ENCODE measurements at regions not wholly inside any gene's neighbourhood (a gene's known extent, or its start where the extent isn't known, plus 50 kb on each side); places are given as distances from the start of the nearest gene placed in this dataset.
"Not testable (repeated sequence)": the region's sequence is repeated elsewhere in the genome, so short reads cannot be mapped to it uniquely, and the experiment has no call there.

DNA sequence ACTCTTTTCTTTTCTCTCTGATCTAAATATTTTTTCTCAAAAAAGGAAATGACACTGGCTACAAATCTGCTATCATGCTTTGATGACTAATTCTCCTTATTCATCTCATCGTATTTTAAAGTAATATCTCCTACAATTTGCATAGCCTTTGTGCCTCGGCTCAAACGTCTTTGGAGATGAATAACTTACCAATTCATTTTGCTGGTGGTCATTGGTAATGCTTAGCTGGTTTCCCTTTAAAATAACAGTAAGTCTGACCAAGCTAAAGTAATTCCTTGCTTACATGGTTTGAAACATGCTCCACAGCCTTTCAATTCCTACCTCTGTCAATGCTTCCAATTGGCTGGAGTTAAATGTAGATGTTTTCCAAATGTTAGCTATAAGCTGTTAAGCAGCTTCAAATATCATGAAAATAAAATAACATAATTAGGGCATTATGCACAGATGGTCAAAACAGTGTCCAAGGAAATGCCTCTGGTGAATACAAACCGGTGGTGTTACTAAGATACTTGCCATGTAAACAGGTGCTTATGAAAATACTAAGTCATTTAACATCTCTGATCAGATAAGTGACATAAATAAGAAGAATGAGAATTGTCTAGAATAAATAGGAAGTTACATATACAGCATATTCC, 435.0 kb downstream of the POM121L12 start:
- WGBS (ENCODE audit: insufficient coverage), result no CpG with 5 or more reads among the region's 4 CpGs
- Histone ChIP-seq H3K27ac (ENCODE audit: low read length) (no peak overlapping the region), H3K4me1 (ENCODE audit: control insufficient read depth in 1 of 2, extremely low read depth in 1 of 2, insufficient read depth in 2 of 2, low read length in 2 of 2) (no peaks in the 10 kb centered on the region), H3K27me3 (replicated peaks in 1 of 2; ENCODE audit: control insufficient read depth in 2 of 2, extremely low read depth in 1 of 2, insufficient read depth in 2 of 2, low read length in 1 of 2) (no peaks in the 10 kb centered on the region), H3K9me3 (no peaks in the 10 kb centered on the region), H3K4me3 (ENCODE audit: control insufficient read depth in 1 of 2, extremely low read depth in 1 of 2, low read length in 1 of 2) (no peak overlapping the region), H3K36me3 (ENCODE audit: control insufficient read depth in 2 of 2, extremely low read depth in 1 of 2, insufficient read depth in 1 of 2, low read length in 1 of 2) (no peaks in the 10 kb centered on the region)
- ChIA-PET POLR2A (no interaction called here), CTCF (no interaction called here)
- Mint-ChIP-seq H3K9me3 (peaks cover 16 to 30% (median 27%) of the 10 kb centered on the region in 3 donors), H3K4me3 (no peak overlapping the region), H3K27me3 (no peaks in the 10 kb centered on the region), H3K27ac (no peak overlapping the region), H3K4me1 (no peaks in the 10 kb centered on the region), H3K36me3 (no peaks in the 10 kb centered on the region)
- ATAC-seq (replicated peaks in 1 of 4) (no peak), DNase-seq (no peak)

DNA sequence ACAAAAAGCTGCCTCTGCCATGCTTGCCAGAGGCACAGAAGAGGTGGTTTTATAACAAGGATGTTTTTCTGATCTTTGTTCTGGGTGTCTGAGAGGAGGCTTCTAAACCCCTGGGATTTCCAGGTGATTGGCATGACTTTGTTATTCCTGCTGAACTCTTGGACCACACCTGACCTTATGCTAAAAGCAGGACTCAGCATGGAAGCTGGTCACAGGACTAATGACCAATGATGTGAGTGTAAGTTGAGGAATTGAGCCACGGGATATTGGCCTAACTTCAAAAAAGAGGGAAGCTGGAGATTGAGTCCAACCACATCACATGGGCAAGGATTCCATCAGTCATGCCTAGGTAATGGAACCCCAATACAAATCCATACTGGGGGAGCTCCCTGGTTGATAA, 437.9 kb downstream of the POM121L12 start:
- Mint-ChIP-seq H3K4me1 (no peaks in the 10 kb centered on the region), H3K27me3 (no peaks in the 10 kb centered on the region), H3K36me3 (no peaks in the 10 kb centered on the region), H3K4me3 (no peak overlapping the region), H3K9me3 (peaks cover 16 to 33% (median 31%) of the 10 kb centered on the region in 3 donors), H3K27ac (no peak overlapping the region)
- H3K27ac ChIP-seq (ENCODE audit: low read length), result no peak overlapping the region
- ATAC-seq (replicated peaks in 1 of 4) (no peak), DNase-seq (no peak)
- WGBS (ENCODE audit: insufficient coverage), result no CpG with 5 or more reads among the region's 1 CpG
- H3K9me3 ChIP-seq, result peaks cover 2% of the 10 kb centered on the region
- CTCF ChIA-PET, result no interaction called here
- no peaks in the 10 kb centered on the region for H3K27me3 ChIP-seq (replicated peaks in 1 of 2; ENCODE audit: control insufficient read depth in 2 of 2, extremely low read depth in 1 of 2, insufficient read depth in 2 of 2, low read length in 1 of 2)
- POLR2A ChIA-PET, result no interaction called here
- H3K36me3 ChIP-seq (ENCODE audit: control insufficient read depth in 2 of 2, extremely low read depth in 1 of 2, insufficient read depth in 1 of 2, low read length in 1 of 2), result no peaks in the 10 kb centered on the region
- no peak overlapping the region for H3K4me3 ChIP-seq (ENCODE audit: control insufficient read depth in 1 of 2, extremely low read depth in 1 of 2, low read length in 1 of 2)
- H3K4me1 ChIP-seq (ENCODE audit: control insufficient read depth in 1 of 2, extremely low read depth in 1 of 2, insufficient read depth in 2 of 2, low read length in 2 of 2), result no peaks in the 10 kb centered on the region

DNA sequence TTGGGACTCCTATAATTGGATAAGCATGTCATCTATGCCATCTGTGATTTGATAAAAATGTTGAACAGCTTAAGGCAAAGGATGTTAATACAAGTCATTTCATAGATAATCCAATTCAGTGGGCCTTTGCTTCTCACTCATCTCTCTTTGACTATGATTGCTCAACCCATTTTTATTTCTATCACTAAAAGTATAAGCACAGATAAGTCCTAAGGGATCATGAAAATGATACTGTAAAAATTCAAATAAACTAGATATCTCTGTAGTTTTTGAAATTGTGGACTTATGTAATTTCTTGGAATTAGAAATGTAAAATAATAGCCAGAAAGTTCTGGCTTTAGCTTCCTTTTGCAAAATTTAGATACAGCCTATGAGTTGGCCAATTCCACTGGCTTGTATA, 440.3 kb downstream of the POM121L12 start:
- Mint-ChIP-seq H3K4me1 (no peaks in the 10 kb centered on the region), H3K4me3 (no peak overlapping the region), H3K27ac (no peak overlapping the region), H3K9me3 (peaks cover 13 to 36% (median 30%) of the 10 kb centered on the region in 3 donors), H3K36me3 (no peaks in the 10 kb centered on the region), H3K27me3 (no peaks in the 10 kb centered on the region)
- no peak overlapping the region for H3K4me3 ChIP-seq (ENCODE audit: control insufficient read depth in 1 of 2, extremely low read depth in 1 of 2, low read length in 1 of 2)
- H3K4me1 ChIP-seq (ENCODE audit: control insufficient read depth in 1 of 2, extremely low read depth in 1 of 2, insufficient read depth in 2 of 2, low read length in 2 of 2), result no peaks in the 10 kb centered on the region
- no peak for DNase-seq
- H3K27me3 ChIP-seq (replicated peaks in 1 of 2; ENCODE audit: control insufficient read depth in 2 of 2, extremely low read depth in 1 of 2, insufficient read depth in 2 of 2, low read length in 1 of 2), result no peaks in the 10 kb centered on the region
- ChIA-PET CTCF (interaction anchor here in 1 of 2 donors (0.6 kb wide), 1 partner anchor 164 kb away, joined by 4 read pairs; no protein-coding TSS in a partner anchor), POLR2A (no interaction called here)
- peaks cover 2% of the 10 kb centered on the region for H3K9me3 ChIP-seq
- no peak overlapping the region for H3K27ac ChIP-seq (ENCODE audit: low read length)
- no peaks in the 10 kb centered on the region for H3K36me3 ChIP-seq (ENCODE audit: control insufficient read depth in 2 of 2, extremely low read depth in 1 of 2, insufficient read depth in 1 of 2, low read length in 1 of 2)
- no peak for ATAC-seq (replicated peaks in 1 of 4)

DNA sequence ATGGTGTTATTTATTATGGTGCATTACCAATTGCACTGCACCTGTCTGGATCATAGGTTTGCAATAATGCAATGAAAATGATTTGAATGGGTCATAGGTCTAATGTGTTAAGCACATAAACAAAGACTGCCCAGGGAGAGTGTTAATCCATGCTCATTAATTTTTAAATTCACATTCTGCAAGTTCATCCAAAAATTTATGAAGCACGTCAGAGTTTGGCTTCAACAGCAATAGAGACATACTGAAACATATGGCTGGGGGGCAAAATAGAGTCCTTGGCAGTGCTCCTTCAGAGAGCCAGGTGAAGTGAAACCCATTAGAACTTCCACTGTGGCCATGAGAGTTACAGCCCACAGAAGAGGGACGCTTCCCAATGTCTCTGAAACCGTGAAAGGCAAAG, 441.1 kb downstream of the POM121L12 start:
- Histone ChIP-seq H3K27me3 (replicated peaks in 1 of 2; ENCODE audit: control insufficient read depth in 2 of 2, extremely low read depth in 1 of 2, insufficient read depth in 2 of 2, low read length in 1 of 2) (no peaks in the 10 kb centered on the region), H3K4me3 (ENCODE audit: control insufficient read depth in 1 of 2, extremely low read depth in 1 of 2, low read length in 1 of 2) (no peak overlapping the region), H3K4me1 (ENCODE audit: control insufficient read depth in 1 of 2, extremely low read depth in 1 of 2, insufficient read depth in 2 of 2, low read length in 2 of 2) (no peaks in the 10 kb centered on the region), H3K27ac (ENCODE audit: low read length) (no peak overlapping the region), H3K9me3 (peaks cover 2% of the 10 kb centered on the region), H3K36me3 (ENCODE audit: control insufficient read depth in 2 of 2, extremely low read depth in 1 of 2, insufficient read depth in 1 of 2, low read length in 1 of 2) (no peaks in the 10 kb centered on the region)
- H3K4me1 Mint-ChIP-seq, result no peaks in the 10 kb centered on the region
- H3K27me3 Mint-ChIP-seq, result no peaks in the 10 kb centered on the region
- no CpG with 5 or more reads among the region's 3 CpGs for WGBS (ENCODE audit: insufficient coverage)
- H3K9me3 Mint-ChIP-seq, result peaks cover 13 to 37% (median 32%) of the 10 kb centered on the region in 3 donors
- no peak for ATAC-seq (replicated peaks in 1 of 4)
- no peak for DNase-seq
- POLR2A ChIA-PET, result no interaction called here
- no peak overlapping the region for H3K4me3 Mint-ChIP-seq
- H3K36me3 Mint-ChIP-seq, result no peaks in the 10 kb centered on the region
- CTCF ChIA-PET, result no interaction called here
- no peak overlapping the region for H3K27ac Mint-ChIP-seq

DNA sequence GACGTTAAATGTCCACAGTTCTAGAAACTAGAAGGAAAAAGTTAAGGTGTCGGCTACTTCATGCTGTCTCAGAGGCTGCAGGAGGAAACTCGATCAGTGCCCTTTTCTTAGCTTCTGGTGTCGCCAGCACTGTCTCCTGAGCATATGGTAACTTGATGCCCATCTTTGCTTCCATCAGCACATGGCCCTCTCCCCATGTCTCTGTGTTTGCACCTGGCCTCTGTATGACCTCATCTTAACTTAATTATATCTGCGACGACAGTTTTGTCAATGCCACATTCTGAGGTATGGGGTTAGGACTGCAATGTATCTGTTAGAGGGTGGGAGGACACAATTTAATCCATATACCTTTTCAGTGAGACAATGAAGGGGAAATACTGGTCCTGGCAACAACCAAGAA, 449.9 kb downstream of the POM121L12 start:
- POLR2A ChIA-PET, result no interaction called here
- Mint-ChIP-seq H3K9me3 (peaks cover 9 to 42% (median 26%) of the 10 kb centered on the region in 3 donors), H3K4me3 (no peak overlapping the region), H3K27ac (no peak overlapping the region), H3K27me3 (no peaks in the 10 kb centered on the region), H3K36me3 (no peaks in the 10 kb centered on the region), H3K4me1 (no peaks in the 10 kb centered on the region)
- DNase-seq (no peak), ATAC-seq (replicated peaks in 1 of 4) (no peak)
- H3K27me3 ChIP-seq (replicated peaks in 1 of 2; ENCODE audit: control insufficient read depth in 2 of 2, extremely low read depth in 1 of 2, insufficient read depth in 2 of 2, low read length in 1 of 2), result no peaks in the 10 kb centered on the region
- CTCF ChIA-PET, result no interaction called here
- no peaks in the 10 kb centered on the region for H3K36me3 ChIP-seq (ENCODE audit: control insufficient read depth in 2 of 2, extremely low read depth in 1 of 2, insufficient read depth in 1 of 2, low read length in 1 of 2)
- no peak overlapping the region for H3K27ac ChIP-seq (ENCODE audit: low read length)
- no peaks in the 10 kb centered on the region for H3K4me1 ChIP-seq (ENCODE audit: control insufficient read depth in 1 of 2, extremely low read depth in 1 of 2, insufficient read depth in 2 of 2, low read length in 2 of 2)
- H3K9me3 ChIP-seq, result no peaks in the 10 kb centered on the region
- 89% methylated on average over 4 of the region's 6 CpGs for WGBS (ENCODE audit: insufficient coverage)
- H3K4me3 ChIP-seq (ENCODE audit: control insufficient read depth in 1 of 2, extremely low read depth in 1 of 2, low read length in 1 of 2), result no peak overlapping the region

DNA sequence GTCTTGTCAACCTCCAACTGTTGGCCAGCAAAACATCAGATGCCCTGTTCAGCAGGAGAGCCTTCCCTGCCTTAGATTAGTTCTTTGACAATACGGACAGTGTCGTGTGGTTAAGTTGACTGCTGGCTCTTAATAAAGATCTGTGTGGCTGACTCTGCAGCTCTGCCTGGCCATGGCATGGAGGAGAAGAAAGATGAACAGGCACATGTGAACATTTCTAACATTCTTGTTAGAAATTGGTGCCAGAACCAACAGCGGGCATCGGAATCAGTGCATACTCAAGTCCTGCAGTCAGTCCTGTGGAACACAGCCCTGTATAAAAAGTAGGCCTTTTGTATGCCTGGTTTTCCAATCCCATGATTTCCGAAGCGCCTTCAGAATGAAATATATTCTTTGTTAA, 455.6 kb downstream of the POM121L12 start:
- CTCF ChIA-PET, result interaction anchor here in 1 of 2 donors (0.6 kb wide), 1 partner anchor 67 kb away, joined by 4 read pairs; no protein-coding TSS in a partner anchor
- H3K27me3 ChIP-seq (replicated peaks in 1 of 2; ENCODE audit: control insufficient read depth in 2 of 2, extremely low read depth in 1 of 2, insufficient read depth in 2 of 2, low read length in 1 of 2), result no peaks in the 10 kb centered on the region
- 96% methylated on average over 4 of the region's 6 CpGs for WGBS (ENCODE audit: insufficient coverage)
- H3K36me3 Mint-ChIP-seq, result no peaks in the 10 kb centered on the region
- no peaks in the 10 kb centered on the region for H3K9me3 ChIP-seq
- no peak for ATAC-seq (replicated peaks in 1 of 4)
- H3K9me3 Mint-ChIP-seq, result peaks cover 12 to 58% (median 21%) of the 10 kb centered on the region in 3 donors
- H3K4me1 Mint-ChIP-seq, result no peaks in the 10 kb centered on the region
- no peak overlapping the region for H3K4me3 Mint-ChIP-seq
- POLR2A ChIA-PET, result no interaction called here
- H3K4me3 ChIP-seq (ENCODE audit: control insufficient read depth in 1 of 2, extremely low read depth in 1 of 2, low read length in 1 of 2), result no peak overlapping the region
- no peak overlapping the region for H3K27ac Mint-ChIP-seq
- no peak overlapping the region for H3K27ac ChIP-seq (ENCODE audit: low read length)
- no peaks in the 10 kb centered on the region for H3K36me3 ChIP-seq (ENCODE audit: control insufficient read depth in 2 of 2, extremely low read depth in 1 of 2, insufficient read depth in 1 of 2, low read length in 1 of 2)
- DNase-seq, result no peak
- H3K27me3 Mint-ChIP-seq, result no peaks in the 10 kb centered on the region
- no peaks in the 10 kb centered on the region for H3K4me1 ChIP-seq (ENCODE audit: control insufficient read depth in 1 of 2, extremely low read depth in 1 of 2, insufficient read depth in 2 of 2, low read length in 2 of 2)

DNA sequence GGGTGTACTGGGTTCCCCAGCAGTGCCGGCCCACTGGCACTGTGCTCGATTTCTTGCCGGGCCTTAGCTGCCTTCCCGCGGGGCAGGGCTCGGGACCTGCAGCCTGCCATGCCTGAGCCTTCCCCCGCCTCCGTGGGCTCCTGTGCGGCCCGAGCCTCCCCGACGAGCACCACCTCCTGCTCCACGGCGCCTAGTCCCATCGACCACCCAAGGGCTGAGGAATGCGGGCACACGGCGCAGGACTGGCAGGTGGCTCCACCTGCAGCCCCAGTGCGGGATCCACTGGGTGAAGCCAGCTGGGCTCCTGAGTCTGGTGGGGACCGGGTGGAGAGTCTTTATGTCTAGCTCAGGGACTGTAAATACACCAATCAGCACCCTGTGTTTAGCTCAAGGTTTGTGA, 459.7 kb downstream of the POM121L12 start:
- DNase-seq; H3K36me3 Mint-ChIP-seq; H3K27me3 ChIP-seq (replicated peaks in 1 of 2; ENCODE audit: control insufficient read depth in 2 of 2, extremely low read depth in 1 of 2, insufficient read depth in 2 of 2, low read length in 1 of 2); H3K4me1 ChIP-seq (ENCODE audit: control insufficient read depth in 1 of 2, extremely low read depth in 1 of 2, insufficient read depth in 2 of 2, low read length in 2 of 2); H3K4me1 Mint-ChIP-seq; H3K27me3 Mint-ChIP-seq; POLR2A ChIA-PET; H3K27ac Mint-ChIP-seq; H3K36me3 ChIP-seq (ENCODE audit: control insufficient read depth in 2 of 2, extremely low read depth in 1 of 2, insufficient read depth in 1 of 2, low read length in 1 of 2); CTCF ChIA-PET; H3K27ac ChIP-seq (ENCODE audit: low read length); H3K4me3 ChIP-seq (ENCODE audit: control insufficient read depth in 1 of 2, extremely low read depth in 1 of 2, low read length in 1 of 2); H3K9me3 ChIP-seq; H3K4me3 Mint-ChIP-seq; ATAC-seq (replicated peaks in 1 of 4): not testable (repeated sequence)
- WGBS (ENCODE audit: insufficient coverage), result 95% methylated on average over 19 of the region's 20 CpGs
- H3K9me3 Mint-ChIP-seq, result peaks cover 9 to 37% (median 31%) of the 10 kb centered on the region in 3 donors
